GM18517 (cell line): ENCODE measurements at regions not wholly inside any gene's neighbourhood (a gene's known extent, or its start where the extent isn't known, plus 50 kb on each side); places are given as distances from the start of the nearest gene placed in this dataset.
A peak's percentile ranks its signal among the peaks of the same experiment; 100 is the strongest.
"Not testable (repeated sequence)": the region's sequence is repeated elsewhere in the genome, so short reads cannot be mapped to it uniquely, and the experiment has no call there.

ENCODE experiments used
- ATAC-seq: cut with Tn5 transposase; IDR thresholded peaks from one replicate; pipeline ENCODE4 v1.9.1; 2021; ENCODE audit warnings: mild to moderate bottlenecking, moderate library complexity; ENCODE audit not compliant: unreplicated experiment

GRCh38 chr12:13518034-13518433, 321.5 kb downstream of the EMP1 start:
- ATAC-seq = not testable (repeated sequence)

GRCh38 chr12:13509740-13510139, 313.2 kb downstream of the EMP1 start:
- no peak for ATAC-seq

GRCh38 chr12:13505636-13506035, 309.1 kb downstream of the EMP1 start:
- ATAC-seq = no peak

GRCh38 chr12:13505224-13505623, 308.7 kb downstream of the EMP1 start:
- ATAC-seq = no peak

GRCh38 chr12:13504736-13505135, 308.2 kb downstream of the EMP1 start:
- ATAC-seq = no peak

GRCh38 chr12:13504074-13504473, 307.5 kb downstream of the EMP1 start:
- no peak for ATAC-seq

- ATAC-seq = no peak
Observed at GRCh38 chr12:13503094-13503835, 306.7 kb downstream of the EMP1 start.

- ATAC-seq = no peak
Observed at GRCh38 chr12:13499008-13499407, 302.5 kb downstream of the EMP1 start.

- ATAC-seq = no peak
Observed at GRCh38 chr12:13496111-13496510, 299.6 kb downstream of the EMP1 start.

- no peak for ATAC-seq
Observed at GRCh38 chr12:13489246-13489645, 292.7 kb downstream of the EMP1 start.

GRCh38 chr12:13487326-13487725, 290.8 kb downstream of the EMP1 start:
- ATAC-seq = no peak

GRCh38 chr12:13486794-13487193, 290.3 kb downstream of the EMP1 start:
- ATAC-seq = no peak

- no peak for ATAC-seq
Observed at GRCh38 chr12:13478650-13479181, 282.2 kb downstream of the EMP1 start.

GRCh38 chr12:13474381-13474780, 277.9 kb downstream of the EMP1 start:
- ATAC-seq = no peak

- peak; percentile 98 for ATAC-seq
Observed at GRCh38 chr12:13472690-13473089, 276.2 kb downstream of the EMP1 start.

GRCh38 chr12:13471471-13471870, 274.9 kb downstream of the EMP1 start:
- ATAC-seq = no peak

GRCh38 chr12:13465635-13466034, 269.1 kb downstream of the EMP1 start:
- no peak for ATAC-seq

GRCh38 chr12:13463189-13463588, 266.7 kb downstream of the EMP1 start:
- no peak for ATAC-seq

- ATAC-seq = no peak
Observed at GRCh38 chr12:13462450-13462849, 265.9 kb downstream of the EMP1 start.

- no peak for ATAC-seq
Observed at GRCh38 chr12:13455778-13456144, 259.2 kb downstream of the EMP1 start.

GRCh38 chr12:13454991-13455777, 258.7 kb downstream of the EMP1 start:
- ATAC-seq = no peak

- ATAC-seq = no peak
Observed at GRCh38 chr12:13452955-13453570, 256.5 kb downstream of the EMP1 start.
